Suprapubic skin (tissue), 4 donors: ENCODE measurements at regions not wholly inside any gene's neighbourhood (a gene's known extent, or its start where the extent isn't known, plus 50 kb on each side); places are given as distances from the start of the nearest gene placed in this dataset.

Experiments used
- CTCF ChIP-seq, 2 donors: fragments of 200-600 bp in 1 of 2; fragments of 450-650 bp in 1 of 2; sonication (generic) in 1 of 2; IDR thresholded peaks; one replicate each; pipeline ENCODE4 v1.5.1; 2016 to 2019; ENCODE audit warnings: antibody characterized with exemption in 2 of 2, mild to moderate bottlenecking in 1 of 2, moderate library complexity in 1 of 2
- POLR2A ChIP-seq, 2 donors: fragments of 450-650 bp; IDR thresholded peaks; one replicate each; pipeline ENCODE4 v1.6.1; 2017; ENCODE audit warnings: antibody characterized with exemption in 2 of 2, mild to moderate bottlenecking in 2 of 2, moderate library complexity in 2 of 2
- POLR2AphosphoS5 ChIP-seq, 3 donors: sonication (generic); formaldehyde crosslinking; IDR thresholded peaks; one replicate each; pipeline ENCODE4 v1.6.1; 2017; ENCODE audit warnings: antibody characterized with exemption in 3 of 3

- TF ChIP-seq POLR2A (IDR thresholded peaks at IDR 0.05), result no peak
- no peak for TF ChIP-seq CTCF (IDR thresholded peaks at IDR 0.05)
- TF ChIP-seq POLR2AphosphoS5 (IDR thresholded peaks at IDR 0.05), result no peak
Observed at GRCh38 chr12:82132390-82132789, 225.8 kb downstream of the CCDC59 start.
